H1 (cell line): ENCODE measurements at regions not wholly inside any gene's neighbourhood (a gene's known extent, or its start where the extent isn't known, plus 50 kb on each side); places are given as distances from the start of the nearest gene placed in this dataset.

Experiments used
- ASH2L ChIP-seq: fragments of 200-600, 300-600 bp; sonication (generic); IDR thresholded peaks from one replicate; pipeline ENCODE4 v1.7.1; 2017; ENCODE audit warnings: low read length
- BRCA1 ChIP-seq: IDR thresholded peaks from 2 replicates; pipeline ENCODE4 v1.6.1; 2012; ENCODE audit warnings: low read depth, low read length, improper control_type of control experiment
- EZH2 ChIP-seq: fragments of 200-600 bp; sonication (generic); IDR thresholded peaks from 2 replicates; pipeline ENCODE4 v1.7.1; 2012; ENCODE audit warnings: low read depth, mild to moderate bottlenecking, moderate library complexity, low read length, inconsistent platforms; ENCODE audit not compliant: severe bottlenecking
- POLR2AphosphoS5 ChIP-seq: IDR thresholded peaks from 2 replicates; pipeline ENCODE4 v1.6.1; 2011; ENCODE audit warnings: low read depth, low read length
- RAD21 ChIP-seq, 2 experiments: IDR thresholded peaks in 1 of 2; conservative IDR thresholded peaks in 1 of 2; 2 replicates each; pipeline ENCODE4 v1.6.1; 2011; ENCODE audit warnings: low read depth in 2 of 2, low read length in 2 of 2, improper control_type of control experiment in 1 of 2, inconsistent platforms in 1 of 2, mild to moderate bottlenecking in 1 of 2, moderate library complexity in 1 of 2
- YY1 ChIP-seq: IDR thresholded peaks from 2 replicates; pipeline ENCODE4 v1.6.1; 2011; ENCODE audit warnings: low read depth, mild to moderate bottlenecking, low read length
- TF ChIP-seq, protein P1 (sequence below), 3 experiments: IDR thresholded peaks; 1 replicate in 2 of 3; 2 replicates in 1 of 3; pipeline versions ENCODE4 v1.5.1 to v1.6.1; 2011; ENCODE audit warnings: low read length in 3 of 3, mild to moderate bottlenecking in 3 of 3, inconsistent platforms in 2 of 3, low read depth in 1 of 3, moderate library complexity in 1 of 3; ENCODE audit not compliant: insufficient read depth in 1 of 3; ENCODE audit errors: control extremely low read depth in 1 of 3
- TF ChIP-seq, protein P2 (sequence below): IDR thresholded peaks from 2 replicates; pipeline ENCODE4 v1.6.1; 2012; ENCODE audit warnings: inconsistent platforms

DNA sequence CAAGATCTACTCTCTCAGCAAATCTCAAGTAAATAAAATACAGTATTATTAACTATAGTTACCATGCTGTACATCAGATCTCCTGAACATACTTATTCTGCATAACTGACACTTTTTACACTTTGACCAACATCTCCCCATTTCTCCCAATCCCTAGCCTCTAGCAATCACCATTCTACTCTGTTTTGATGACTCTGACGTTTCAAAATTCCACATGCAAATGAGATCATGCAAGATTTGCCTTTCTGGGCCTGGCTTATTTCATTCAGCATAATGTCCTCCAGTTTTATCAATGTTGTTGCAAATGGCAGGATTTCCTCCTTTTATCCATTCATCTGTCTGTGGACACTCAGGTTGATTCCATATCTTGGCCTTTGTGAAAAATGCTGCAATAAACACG lies 266.3 kb downstream of the RFPL4B start:
- TF ChIP-seq, protein P1, sequence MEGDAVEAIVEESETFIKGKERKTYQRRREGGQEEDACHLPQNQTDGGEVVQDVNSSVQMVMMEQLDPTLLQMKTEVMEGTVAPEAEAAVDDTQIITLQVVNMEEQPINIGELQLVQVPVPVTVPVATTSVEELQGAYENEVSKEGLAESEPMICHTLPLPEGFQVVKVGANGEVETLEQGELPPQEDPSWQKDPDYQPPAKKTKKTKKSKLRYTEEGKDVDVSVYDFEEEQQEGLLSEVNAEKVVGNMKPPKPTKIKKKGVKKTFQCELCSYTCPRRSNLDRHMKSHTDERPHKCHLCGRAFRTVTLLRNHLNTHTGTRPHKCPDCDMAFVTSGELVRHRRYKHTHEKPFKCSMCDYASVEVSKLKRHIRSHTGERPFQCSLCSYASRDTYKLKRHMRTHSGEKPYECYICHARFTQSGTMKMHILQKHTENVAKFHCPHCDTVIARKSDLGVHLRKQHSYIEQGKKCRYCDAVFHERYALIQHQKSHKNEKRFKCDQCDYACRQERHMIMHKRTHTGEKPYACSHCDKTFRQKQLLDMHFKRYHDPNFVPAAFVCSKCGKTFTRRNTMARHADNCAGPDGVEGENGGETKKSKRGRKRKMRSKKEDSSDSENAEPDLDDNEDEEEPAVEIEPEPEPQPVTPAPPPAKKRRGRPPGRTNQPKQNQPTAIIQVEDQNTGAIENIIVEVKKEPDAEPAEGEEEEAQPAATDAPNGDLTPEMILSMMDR (IDR thresholded peaks at IDR 0.05; ENCODE audit: control extremely low read depth in 1 of 3, insufficient read depth in 1 of 3, low read depth in 1 of 3, low read length in 3 of 3) = no peak
- TF ChIP-seq BRCA1 (no peak), YY1 (no peak), RAD21 (IDR thresholded peaks at IDR 0.05 in 1 of 2, conservative IDR thresholded peaks at IDR 0.05 in 1 of 2; ENCODE audit: low read depth in 2 of 2, low read length in 2 of 2) (no peak), EZH2 (no peak), POLR2AphosphoS5 (no peak), ASH2L (no peak)
- TF ChIP-seq, protein P2, sequence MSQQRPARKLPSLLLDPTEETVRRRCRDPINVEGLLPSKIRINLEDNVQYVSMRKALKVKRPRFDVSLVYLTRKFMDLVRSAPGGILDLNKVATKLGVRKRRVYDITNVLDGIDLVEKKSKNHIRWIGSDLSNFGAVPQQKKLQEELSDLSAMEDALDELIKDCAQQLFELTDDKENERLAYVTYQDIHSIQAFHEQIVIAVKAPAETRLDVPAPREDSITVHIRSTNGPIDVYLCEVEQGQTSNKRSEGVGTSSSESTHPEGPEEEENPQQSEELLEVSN = no peak
